ENCODE measurements at regions not wholly inside any gene's neighbourhood (a gene's known extent, or its start where the extent isn't known, plus 50 kb on each side); places are given as distances from the start of the nearest gene placed in this dataset.

DNA sequence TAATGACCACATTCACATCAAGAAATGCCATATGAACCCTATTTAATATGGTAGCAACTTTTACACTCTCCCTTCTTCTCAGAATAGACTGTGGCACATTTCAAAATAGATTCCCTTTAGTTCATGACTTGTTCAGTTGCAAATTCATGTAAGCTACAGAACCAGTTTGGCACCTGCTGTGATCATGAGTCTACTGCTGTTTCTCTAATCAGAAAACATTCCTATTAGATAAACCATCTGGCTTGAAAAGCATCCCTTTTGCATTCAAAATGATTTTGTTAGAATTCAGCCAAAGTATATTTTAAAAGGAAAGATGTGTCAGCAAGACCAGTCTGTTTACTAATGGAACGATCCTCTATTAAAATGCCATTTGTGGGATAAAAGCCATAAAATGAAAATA, 304.4 kb downstream of the BCHE start:
- DNase-seq (ENCODE audit: low read depth, low spot score) = no peak
- intact Hi-C loops (cut with micrococcal nuclease) = no loop called here
- Histone ChIP-seq H3K9me3 (ENCODE audit: control insufficient read depth in 1 of 2, insufficient read depth in 1 of 2, low read depth in 1 of 2, low read length in 2 of 2) (no peaks in the 10 kb centered on the region), H3K27ac (ENCODE audit: low read depth, low read length) (no peak overlapping the region), H3K4me2 (ENCODE audit: low read length) (no peak overlapping the region), H3K79me2 (ENCODE audit: insufficient read depth, low read length) (no peaks in the 10 kb centered on the region), H3K4me3 (replicated peaks in 1 of 2; ENCODE audit: low read depth in 1 of 2, low read length in 2 of 2) (no peak overlapping the region), H3K9ac (ENCODE audit: low read length) (no peak overlapping the region), H3K9me2 (ENCODE audit: insufficient read depth) (no peaks in the 10 kb centered on the region), H3K27me3 (ENCODE audit: insufficient read depth, low read length) (no peaks in the 10 kb centered on the region), H3K4me1 (ENCODE audit: control insufficient read depth in 1 of 2, insufficient read depth in 2 of 2, low read length in 2 of 2) (no peaks in the 10 kb centered on the region), H3K36me3 (ENCODE audit: control insufficient read depth in 1 of 2, insufficient read depth in 2 of 2, low read length in 2 of 2) (no peaks in the 10 kb centered on the region), H4K20me1 (ENCODE audit: insufficient read depth) (no peaks in the 10 kb centered on the region), H2AFZ (ENCODE audit: low read depth, low read length, poor library complexity, severe bottlenecking) (no peak overlapping the region)
- RAD21 ChIA-PET (ENCODE audit: low non-redundant PET in 1 of 2, low total read pairs in 2 of 2, uncharacterized antibody in 2 of 2, unreplicated experiment in 2 of 2) = no interaction called here
- POLR2A ChIA-PET = no interaction called here
- no TSS peak for BruUV-seq (replicated peaks)
- TF ChIP-seq, protein P1, sequence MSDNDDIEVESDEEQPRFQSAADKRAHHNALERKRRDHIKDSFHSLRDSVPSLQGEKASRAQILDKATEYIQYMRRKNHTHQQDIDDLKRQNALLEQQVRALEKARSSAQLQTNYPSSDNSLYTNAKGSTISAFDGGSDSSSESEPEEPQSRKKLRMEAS (IDR thresholded peaks at IDR 0.05) = no peak
- TF ChIP-seq SP1 (IDR thresholded peaks at IDR 0.05; ENCODE audit: low read depth) (no peak), TCF7L2 (IDR thresholded peaks at IDR 0.05; ENCODE audit: borderline replicate concordance, extremely low read depth, insufficient read depth, insufficient read length) (no peak)
- TF ChIP-seq, protein P2, sequence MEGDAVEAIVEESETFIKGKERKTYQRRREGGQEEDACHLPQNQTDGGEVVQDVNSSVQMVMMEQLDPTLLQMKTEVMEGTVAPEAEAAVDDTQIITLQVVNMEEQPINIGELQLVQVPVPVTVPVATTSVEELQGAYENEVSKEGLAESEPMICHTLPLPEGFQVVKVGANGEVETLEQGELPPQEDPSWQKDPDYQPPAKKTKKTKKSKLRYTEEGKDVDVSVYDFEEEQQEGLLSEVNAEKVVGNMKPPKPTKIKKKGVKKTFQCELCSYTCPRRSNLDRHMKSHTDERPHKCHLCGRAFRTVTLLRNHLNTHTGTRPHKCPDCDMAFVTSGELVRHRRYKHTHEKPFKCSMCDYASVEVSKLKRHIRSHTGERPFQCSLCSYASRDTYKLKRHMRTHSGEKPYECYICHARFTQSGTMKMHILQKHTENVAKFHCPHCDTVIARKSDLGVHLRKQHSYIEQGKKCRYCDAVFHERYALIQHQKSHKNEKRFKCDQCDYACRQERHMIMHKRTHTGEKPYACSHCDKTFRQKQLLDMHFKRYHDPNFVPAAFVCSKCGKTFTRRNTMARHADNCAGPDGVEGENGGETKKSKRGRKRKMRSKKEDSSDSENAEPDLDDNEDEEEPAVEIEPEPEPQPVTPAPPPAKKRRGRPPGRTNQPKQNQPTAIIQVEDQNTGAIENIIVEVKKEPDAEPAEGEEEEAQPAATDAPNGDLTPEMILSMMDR (IDR thresholded peaks at IDR 0.05 in 2 of 3, conservative IDR thresholded peaks at IDR 0.05 in 1 of 3; ENCODE audit: borderline replicate concordance in 1 of 3, insufficient read depth in 1 of 3, low read depth in 2 of 3, low read length in 2 of 3) = no peak
- TF ChIP-seq, protein P3, sequence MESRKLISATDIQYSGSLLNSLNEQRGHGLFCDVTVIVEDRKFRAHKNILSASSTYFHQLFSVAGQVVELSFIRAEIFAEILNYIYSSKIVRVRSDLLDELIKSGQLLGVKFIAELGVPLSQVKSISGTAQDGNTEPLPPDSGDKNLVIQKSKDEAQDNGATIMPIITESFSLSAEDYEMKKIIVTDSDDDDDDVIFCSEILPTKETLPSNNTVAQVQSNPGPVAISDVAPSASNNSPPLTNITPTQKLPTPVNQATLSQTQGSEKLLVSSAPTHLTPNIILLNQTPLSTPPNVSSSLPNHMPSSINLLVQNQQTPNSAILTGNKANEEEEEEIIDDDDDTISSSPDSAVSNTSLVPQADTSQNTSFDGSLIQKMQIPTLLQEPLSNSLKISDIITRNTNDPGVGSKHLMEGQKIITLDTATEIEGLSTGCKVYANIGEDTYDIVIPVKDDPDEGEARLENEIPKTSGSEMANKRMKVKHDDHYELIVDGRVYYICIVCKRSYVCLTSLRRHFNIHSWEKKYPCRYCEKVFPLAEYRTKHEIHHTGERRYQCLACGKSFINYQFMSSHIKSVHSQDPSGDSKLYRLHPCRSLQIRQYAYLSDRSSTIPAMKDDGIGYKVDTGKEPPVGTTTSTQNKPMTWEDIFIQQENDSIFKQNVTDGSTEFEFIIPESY (IDR thresholded peaks at IDR 0.05; ENCODE audit: extremely low read depth, insufficient replicate concordance, low read length) = no peak
- no peak for ATAC-seq
- CTCF ChIA-PET = no interaction called here
